Sigmoid colon (tissue), 6 donors: ENCODE measurements at regions not wholly inside any gene's neighbourhood (a gene's known extent, or its start where the extent isn't known, plus 50 kb on each side); places are given as distances from the start of the nearest gene placed in this dataset.

Experiments used
- DNase-seq: peaks from one replicate; pipeline ENCODE4 v3.0.0-alpha.2; 2019
- H3K27ac ChIP-seq, 4 donors: fragments of 200-600 bp; sonication (generic); one replicate each; pipeline ENCODE4 v1.5.1; 2016 to 2019; ENCODE audit warnings: mild to moderate bottlenecking in 1 of 4
- H3K27me3 ChIP-seq, 3 donors: fragments of 200-600 bp; sonication (generic); one replicate each; pipeline ENCODE4 v1.5.1; 2019; ENCODE audit warnings: mild to moderate bottlenecking in 1 of 3
- H3K36me3 ChIP-seq, 4 donors: fragments of 200-600 bp; sonication (generic); one replicate each; pipeline ENCODE4 v1.5.1; 2016 to 2019
- H3K4me1 ChIP-seq, 4 donors: fragments of 200-600 bp; sonication (generic); one replicate each; pipeline ENCODE4 v1.5.1; 2017 to 2019
- H3K4me3 ChIP-seq, 4 donors: fragments of 200-600 bp; sonication (generic); one replicate each; pipeline ENCODE4 v1.5.1; 2017 to 2019; ENCODE audit warnings: mild to moderate bottlenecking in 2 of 4, moderate library complexity in 1 of 4
- H3K9me3 ChIP-seq, 4 donors: fragments of 200-600 bp in 3 of 4; sonication (generic) in 3 of 4; one replicate each; pipeline versions ENCODE4 v1.5.1 to v1.6.1; 2013 to 2019
- CTCF ChIP-seq, 4 experiments: fragments of 450-650 bp in 3 of 4; fragments of 200-600 bp in 1 of 4; IDR thresholded peaks; one replicate each; pipeline ENCODE4 v1.5.1; 2016 to 2019; ENCODE audit warnings: antibody characterized with exemption in 4 of 4, mild to moderate bottlenecking in 3 of 4, moderate library complexity in 2 of 4
- EP300 ChIP-seq, 4 donors: sonication (generic); formaldehyde crosslinking; IDR thresholded peaks; one replicate each; pipeline ENCODE4 v1.6.1; 2017; ENCODE audit warnings: antibody characterized with exemption in 4 of 4
- POLR2A ChIP-seq, 2 donors: fragments of 450-650 bp; IDR thresholded peaks; one replicate each; pipeline ENCODE4 v1.6.1; 2016; ENCODE audit warnings: antibody characterized with exemption in 2 of 2, mild to moderate bottlenecking in 2 of 2, moderate library complexity in 2 of 2
- POLR2AphosphoS5 ChIP-seq, 4 donors: sonication (generic); formaldehyde crosslinking; IDR thresholded peaks; one replicate each; pipeline ENCODE4 v1.6.1; 2017; ENCODE audit warnings: antibody characterized with exemption in 4 of 4
- WGBS, 2 donors: extraction: QIAGEN DNeasy Blood & Tissue Kit; methylation state at CpG; one replicate each; pipeline ENCODE4 v1.1.7; 2013; 5-methylcytosine and 5-hydroxymethylcytosine counted together
- intact Hi-C: fragments of 100-400 bp; cut with DNase I; formaldehyde crosslinking; loops from one replicate; pipeline ENCODE4 v1.15.1; 2023
- donor health status: healthy with polysubstance abuse.
- donor health status: healthy.

GRCh38 chr20:12262747-12263146 is 345.1 kb downstream of the BTBD3 start:
- intact Hi-C loops: no loop called here
- Histone ChIP-seq H3K36me3 (no peaks in the 10 kb centered on the region), H3K9me3 (no peaks in the 10 kb centered on the region), H3K27me3 (no peaks in the 10 kb centered on the region), H3K4me3 (no peak overlapping the region), H3K27ac (no peak overlapping the region), H3K4me1 (no peaks in the 10 kb centered on the region)
- TF ChIP-seq POLR2AphosphoS5 (IDR thresholded peaks at IDR 0.05) (no peak), CTCF (IDR thresholded peaks at IDR 0.05) (no peak), POLR2A (IDR thresholded peaks at IDR 0.05) (no peak), EP300 (IDR thresholded peaks at IDR 0.05) (no peak)
- DNase-seq: no peak
- 67 to 73% methylated on average over 10 of the region's 10 CpGs for WGBS, 2 donors

- Histone ChIP-seq H3K27me3 (no peaks in the 10 kb centered on the region), H3K36me3 (no peaks in the 10 kb centered on the region), H3K4me1 (no peaks in the 10 kb centered on the region), H3K9me3 (no peaks in the 10 kb centered on the region), H3K4me3 (no peak overlapping the region), H3K27ac (no peak overlapping the region)
- WGBS, 2 donors: 85 to 87% methylated on average over 7 of the region's 7 CpGs
- TF ChIP-seq CTCF (IDR thresholded peaks at IDR 0.05) (no peak), POLR2AphosphoS5 (IDR thresholded peaks at IDR 0.05) (no peak), EP300 (IDR thresholded peaks at IDR 0.05) (no peak), POLR2A (IDR thresholded peaks at IDR 0.05) (no peak)
- no peak for DNase-seq
- intact Hi-C loops: no loop called here
Measured at GRCh38 chr20:12264711-12265110, 347.0 kb downstream of the BTBD3 start.

GRCh38 chr20:12265662-12266061 is 348.0 kb downstream of the BTBD3 start:
- WGBS, 2 donors: 91 to 95% methylated on average over 8 of the region's 8 CpGs
- Histone ChIP-seq H3K4me3 (no peak overlapping the region), H3K4me1 (no peaks in the 10 kb centered on the region), H3K27me3 (no peaks in the 10 kb centered on the region), H3K9me3 (no peaks in the 10 kb centered on the region), H3K27ac (no peak overlapping the region), H3K36me3 (no peaks in the 10 kb centered on the region)
- no peak for DNase-seq
- TF ChIP-seq POLR2AphosphoS5 (IDR thresholded peaks at IDR 0.05): no peak
- intact Hi-C loops: no loop called here

- Histone ChIP-seq H3K36me3 (no peaks in the 10 kb centered on the region), H3K4me3 (no peak overlapping the region), H3K4me1 (no peaks in the 10 kb centered on the region), H3K9me3 (no peaks in the 10 kb centered on the region), H3K27ac (no peak overlapping the region), H3K27me3 (no peaks in the 10 kb centered on the region)
- WGBS, 2 donors: 86 to 91% methylated on average over 6 of the region's 6 CpGs
- DNase-seq: no peak
- intact Hi-C loops: no loop called here
- TF ChIP-seq CTCF (IDR thresholded peaks at IDR 0.05): no peak
- TF ChIP-seq POLR2AphosphoS5 (IDR thresholded peaks at IDR 0.05): no peak
- TF ChIP-seq POLR2A (IDR thresholded peaks at IDR 0.05): no peak
- no peak for TF ChIP-seq EP300 (IDR thresholded peaks at IDR 0.05)
Measured at GRCh38 chr20:12269579-12269978, 351.9 kb downstream of the BTBD3 start.

- no peaks in the 10 kb centered on the region for H3K36me3 ChIP-seq
- no peaks in the 10 kb centered on the region for H3K9me3 ChIP-seq
- intact Hi-C loops: no loop called here
- WGBS, 2 donors: 87 to 89% methylated on average over 4 of the region's 4 CpGs
- TF ChIP-seq EP300 (IDR thresholded peaks at IDR 0.05): no peak
- no peak for TF ChIP-seq POLR2A (IDR thresholded peaks at IDR 0.05)
- TF ChIP-seq CTCF (IDR thresholded peaks at IDR 0.05): no peak
- TF ChIP-seq POLR2AphosphoS5 (IDR thresholded peaks at IDR 0.05): no peak
- DNase-seq: no peak
- no peaks in the 10 kb centered on the region for H3K4me1 ChIP-seq
- H3K4me3 ChIP-seq: no peak overlapping the region
- no peak overlapping the region for H3K27ac ChIP-seq
- no peaks in the 10 kb centered on the region for H3K27me3 ChIP-seq
Measured at GRCh38 chr20:12270863-12271262, 353.2 kb downstream of the BTBD3 start.
